HG03432 (cell line): ENCODE measurements at regions not wholly inside any gene's neighbourhood (a gene's known extent, or its start where the extent isn't known, plus 50 kb on each side); places are given as distances from the start of the nearest gene placed in this dataset.

ENCODE experiments used
- ATAC-seq: cut with Tn5 transposase; IDR thresholded peaks from one replicate; pipeline ENCODE4 v1.9.1; 2021; ENCODE audit warnings: mild to moderate bottlenecking, moderate library complexity; ENCODE audit not compliant: unreplicated experiment

GRCh38 chr20:39954621-39955020 lies 734.4 kb downstream of the MAFB start:
- ATAC-seq, result no peak

- ATAC-seq, result no peak
Measured at GRCh38 chr20:39946931-39947330, 742.1 kb downstream of the MAFB start.

GRCh38 chr20:39946053-39946810 lies 742.8 kb downstream of the MAFB start:
- ATAC-seq, result peak; percentile 49

GRCh38 chr20:39944861-39945260 lies 744.2 kb downstream of the MAFB start:
- peak; percentile 42 for ATAC-seq

- ATAC-seq, result no peak
Measured at GRCh38 chr20:39943336-39943735, 745.7 kb downstream of the MAFB start.

- ATAC-seq, result no peak
Measured at GRCh38 chr20:39941245-39941644, 747.8 kb downstream of the MAFB start.

GRCh38 chr20:39939241-39939865 lies 749.7 kb downstream of the MAFB start:
- no peak for ATAC-seq

- ATAC-seq, result no peak
Measured at GRCh38 chr20:39936401-39936800, 752.6 kb downstream of the MAFB start.

- no peak for ATAC-seq
Measured at GRCh38 chr20:39935901-39936300, 753.1 kb downstream of the MAFB start.

GRCh38 chr20:39916236-39916765 lies 772.7 kb downstream of the MAFB start:
- no peak for ATAC-seq

GRCh38 chr20:39913274-39913673 lies 775.8 kb downstream of the MAFB start:
- no peak for ATAC-seq

- ATAC-seq, result no peak
Measured at GRCh38 chr20:39911497-39911896, 777.5 kb downstream of the MAFB start.

GRCh38 chr20:39910536-39910935 lies 778.5 kb downstream of the MAFB start:
- ATAC-seq, result no peak

- ATAC-seq, result no peak
Measured at GRCh38 chr20:39909447-39909846, 779.6 kb downstream of the MAFB start.

GRCh38 chr20:39904476-39905112 lies 784.4 kb downstream of the MAFB start:
- no peak for ATAC-seq

- ATAC-seq, result no peak
Measured at GRCh38 chr20:39903806-39904465, 785.1 kb downstream of the MAFB start.

GRCh38 chr20:39899881-39900280 lies 789.2 kb downstream of the MAFB start:
- ATAC-seq, result no peak

GRCh38 chr20:39898467-39898852 lies 790.6 kb downstream of the MAFB start:
- ATAC-seq, result no peak

GRCh38 chr20:39897781-39898466 lies 791.1 kb downstream of the MAFB start:
- no peak for ATAC-seq

GRCh38 chr20:39897058-39897457 lies 792.0 kb downstream of the MAFB start:
- ATAC-seq, result no peak

GRCh38 chr20:39894067-39894466 lies 795.0 kb downstream of the MAFB start:
- ATAC-seq, result no peak
